Fibroblast of villous mesenchyme (primary cell): ENCODE measurements at regions not wholly inside any gene's neighbourhood (a gene's known extent, or its start where the extent isn't known, plus 50 kb on each side); places are given as distances from the start of the nearest gene placed in this dataset.
A peak's percentile ranks its signal among the peaks of the same experiment; 100 is the strongest.

ENCODE experiments used
- DNase-seq: peaks from one replicate; pipeline ENCODE4 v3.0.0-alpha.2; 2010; ENCODE audit warnings: low read depth
- H3K4me3 ChIP-seq: 2 replicates; pipeline ENCODE4 v1.5.1; 2011; ENCODE audit warnings: low read depth, mild to moderate bottlenecking, low read length
- CTCF ChIP-seq: IDR thresholded peaks from 2 replicates; pipeline ENCODE4 v1.5.1; 2012; ENCODE audit warnings: low read depth, mild to moderate bottlenecking, low read length; ENCODE audit not compliant: insufficient read depth

- TF ChIP-seq CTCF: no peak
- DNase-seq: no peak
- no peak overlapping the region for H3K4me3 ChIP-seq
Measured at GRCh38 chr2:47315475-47315874, 53.6 kb upstream of the EPCAM start.

- DNase-seq: no peak
Measured at GRCh38 chr2:47313728-47314127, 55.4 kb upstream of the EPCAM start.

DNA sequence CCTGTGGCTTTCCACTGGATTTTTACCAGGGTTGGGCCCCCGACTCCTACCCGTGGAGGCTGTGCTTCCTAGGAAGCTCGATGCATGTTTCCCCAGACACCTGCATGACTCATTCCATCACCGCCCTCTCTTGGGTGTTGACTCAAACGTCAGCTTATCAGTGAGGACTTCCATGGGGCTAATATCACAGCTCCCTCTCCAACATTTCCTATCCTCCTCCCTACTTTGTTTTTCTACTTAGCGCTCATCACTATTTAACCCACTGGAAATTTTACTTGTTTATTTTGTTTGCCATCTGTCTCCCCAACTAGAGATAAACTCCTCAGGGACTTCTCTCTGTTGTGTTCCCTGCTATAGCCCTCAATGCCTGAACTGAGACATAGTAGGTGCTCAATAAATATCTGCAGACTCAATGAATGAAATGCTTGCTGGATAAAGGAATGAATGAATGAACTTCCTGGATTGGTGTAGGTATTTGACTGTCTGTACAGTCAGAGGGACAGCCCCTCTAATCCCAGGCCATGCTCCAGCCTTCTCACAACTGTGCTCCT, 55.9 kb upstream of the EPCAM start:
- TF ChIP-seq CTCF: no peak
- peak; percentile 33 for DNase-seq
- H3K4me3 ChIP-seq: no peak overlapping the region

More at GRCh38 chr2:47313728-47314127, 55.4 kb upstream of the EPCAM start:
- no peak overlapping the region for H3K4me3 ChIP-seq
- peak; percentile 8 for TF ChIP-seq CTCF

DNA sequence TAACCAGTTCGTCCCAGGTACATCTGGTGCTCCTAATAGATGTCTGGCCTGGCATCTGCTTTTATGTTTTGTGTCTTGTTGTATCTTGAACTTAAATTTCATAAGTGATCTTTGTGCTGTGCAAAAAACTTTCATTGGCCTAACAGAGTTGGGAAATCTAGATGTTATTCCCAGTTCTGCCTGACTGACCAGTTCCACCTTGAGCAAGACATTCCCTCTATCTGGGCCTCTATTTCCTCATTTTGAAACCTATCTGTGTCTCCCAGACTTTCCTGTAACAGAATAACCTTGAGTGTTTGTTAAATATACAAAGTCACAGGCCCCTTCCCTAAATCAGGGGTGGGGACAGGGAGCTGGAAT, 56.6 kb upstream of the EPCAM start:
- DNase-seq: no peak
- no peak for TF ChIP-seq CTCF
- H3K4me3 ChIP-seq: no peak overlapping the region

GRCh38 chr2:47311764-47312490, 57.2 kb upstream of the EPCAM start:
- H3K4me3 ChIP-seq: no peak overlapping the region
- DNase-seq: no peak
- TF ChIP-seq CTCF: no peak

DNA sequence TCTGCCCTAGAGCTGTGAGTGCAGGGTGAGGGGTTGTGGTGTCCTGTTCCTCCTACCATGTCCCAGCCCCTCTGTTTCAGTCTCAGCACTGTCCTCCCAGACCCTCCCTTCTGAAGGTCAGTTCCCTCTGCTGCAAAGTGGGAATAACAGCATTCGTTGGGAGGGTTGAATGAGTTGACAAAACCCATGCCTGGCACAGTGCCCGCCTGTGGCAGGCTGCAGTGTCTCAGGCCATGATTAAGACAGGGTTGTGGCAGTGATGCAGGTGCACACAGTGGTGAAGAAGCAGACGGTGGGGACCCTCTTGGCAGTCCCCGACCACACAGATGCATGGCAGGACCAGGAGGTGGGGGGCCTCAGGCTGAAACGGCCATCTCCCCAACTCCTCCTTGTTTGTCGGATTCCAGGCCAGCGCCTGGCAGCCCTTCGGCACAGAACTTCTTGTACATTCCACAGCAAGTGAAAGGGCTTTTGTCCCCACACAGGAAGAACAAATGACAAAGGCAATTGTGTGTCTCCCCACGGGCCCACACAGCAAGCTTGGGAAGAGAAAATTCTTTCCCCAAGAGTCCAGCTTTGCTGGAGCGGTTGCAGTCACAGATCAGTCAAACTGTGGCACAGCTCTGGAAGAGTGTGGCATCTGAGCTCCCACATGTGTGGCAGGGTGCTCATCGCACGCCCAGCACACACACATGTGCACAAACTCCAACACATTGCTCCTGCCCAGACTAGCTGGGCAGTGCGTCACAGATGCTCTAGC, 58.1 kb upstream of the EPCAM start:
- no peak for DNase-seq
- no peak for TF ChIP-seq CTCF

More for the DNA sequence above, 58.1 kb upstream of the EPCAM start:
- H3K4me3 ChIP-seq: no peak overlapping the region
